Chondrocyte (in vitro differentiated cells): ENCODE measurements at regions not wholly inside any gene's neighbourhood (a gene's known extent, or its start where the extent isn't known, plus 50 kb on each side); places are given as distances from the start of the nearest gene placed in this dataset.

Experiments
- DNase-seq: peaks from one replicate; pipeline ENCODE4 v3.0.0; 2021; ENCODE audit warnings: mixed read lengths, low spot score
- H3K27ac Mint-ChIP-seq: one replicate; pipeline ENCODE4 v1.8.0; 2021; ENCODE audit warnings: mild to moderate bottlenecking, moderate library complexity, mixed read lengths; ENCODE audit not compliant: unreplicated experiment
- H3K27me3 Mint-ChIP-seq: 2 replicates; pipeline ENCODE4 v1.8.0; 2021; ENCODE audit warnings: low read depth, mixed read lengths
- H3K36me3 Mint-ChIP-seq: 2 replicates; pipeline ENCODE4 v1.8.0; 2021; ENCODE audit warnings: low read depth, mixed read lengths
- H3K4me1 Mint-ChIP-seq: 2 replicates; pipeline ENCODE4 v1.8.0; 2021; ENCODE audit warnings: low read depth, mild to moderate bottlenecking, mixed read lengths
- H3K4me3 Mint-ChIP-seq: one replicate; pipeline ENCODE4 v1.8.0; 2021; ENCODE audit warnings: mild to moderate bottlenecking, moderate library complexity, mixed read lengths; ENCODE audit not compliant: unreplicated experiment
- H3K9me3 Mint-ChIP-seq: 2 replicates; pipeline ENCODE4 v1.8.0; 2021; ENCODE audit warnings: low read depth, mixed read lengths
- CTCF ChIP-seq: fragments of 200-600 bp; sonication (generic); IDR thresholded peaks from 2 replicates; pipeline ENCODE4 v1.5.0; 2021; ENCODE audit warnings: antibody characterized with exemption, mild to moderate bottlenecking, moderate library complexity

GRCh38 chr2:136402281-136402680 lies 284.3 kb upstream of the CXCR4 start:
- Mint-ChIP-seq H3K9me3 (no peaks in the 10 kb centered on the region), H3K4me1 (no peaks in the 10 kb centered on the region), H3K4me3 (no peak overlapping the region), H3K27me3 (peaks cover 18% of the 10 kb centered on the region), H3K27ac (no peak overlapping the region), H3K36me3 (no peaks in the 10 kb centered on the region)
- TF ChIP-seq CTCF, result no peak
- no peak for DNase-seq

- Mint-ChIP-seq H3K4me1 (no peaks in the 10 kb centered on the region), H3K36me3 (no peaks in the 10 kb centered on the region), H3K27me3 (peaks cover 17% of the 10 kb centered on the region), H3K9me3 (no peaks in the 10 kb centered on the region), H3K27ac (no peak overlapping the region), H3K4me3 (no peak overlapping the region)
- no peak for DNase-seq
- TF ChIP-seq CTCF, result no peak
These were observed 281.8 kb upstream of the CXCR4 start for GRCh38 chr2:136399667-136400289.

- no peak for DNase-seq
- H3K27ac Mint-ChIP-seq, result no peak overlapping the region
- no peaks in the 10 kb centered on the region for H3K4me1 Mint-ChIP-seq
- no peaks in the 10 kb centered on the region for H3K9me3 Mint-ChIP-seq
- TF ChIP-seq CTCF, result no peak
- H3K4me3 Mint-ChIP-seq, result no peak overlapping the region
- no peaks in the 10 kb centered on the region for H3K36me3 Mint-ChIP-seq
- peaks cover 14% of the 10 kb centered on the region for H3K27me3 Mint-ChIP-seq
These were observed 277.6 kb upstream of the CXCR4 start for GRCh38 chr2:136395582-136395981.

- Mint-ChIP-seq H3K36me3 (no peaks in the 10 kb centered on the region), H3K4me1 (no peaks in the 10 kb centered on the region), H3K27me3 (peaks cover 20% of the 10 kb centered on the region), H3K27ac (no peak overlapping the region), H3K9me3 (no peaks in the 10 kb centered on the region), H3K4me3 (no peak overlapping the region)
- DNase-seq, result no peak
- TF ChIP-seq CTCF, result no peak
These were observed 276.4 kb upstream of the CXCR4 start for GRCh38 chr2:136394136-136395060.

GRCh38 chr2:136393514-136393913 lies 275.6 kb upstream of the CXCR4 start:
- Mint-ChIP-seq H3K4me3 (no peak overlapping the region), H3K36me3 (no peaks in the 10 kb centered on the region), H3K4me1 (no peaks in the 10 kb centered on the region), H3K27ac (no peak overlapping the region), H3K27me3 (peaks cover 27% of the 10 kb centered on the region), H3K9me3 (no peaks in the 10 kb centered on the region)
- TF ChIP-seq CTCF, result no peak
- DNase-seq, result no peak
